Aorta (tissue), 5 donors: ENCODE measurements at regions not wholly inside any gene's neighbourhood (a gene's known extent, or its start where the extent isn't known, plus 50 kb on each side); places are given as distances from the start of the nearest gene placed in this dataset.
"Not testable (repeated sequence)": the region's sequence is repeated elsewhere in the genome, so short reads cannot be mapped to it uniquely, and the experiment has no call there.

ENCODE experiments used
- ATAC-seq: fragments of 200-7000 bp; cut with Tn5 transposase; one replicate; pipeline ENCODE4 v1.9.1; 2022; ENCODE audit warnings: moderate library complexity; ENCODE audit not compliant: low FRiP score
- DNase-seq, 2 donors: peaks; one replicate each; pipeline ENCODE4 v3.0.0-alpha.2; 2020
- H3K27ac ChIP-seq, 2 donors: one replicate each; pipeline ENCODE4 v1.5.1; 2013; ENCODE audit warnings: low read length in 2 of 2, mild to moderate bottlenecking in 2 of 2, moderate library complexity in 2 of 2, control low read depth in 1 of 2, inconsistent platforms in 1 of 2, low read depth in 1 of 2
- H3K27me3 ChIP-seq, 2 donors: one replicate each; pipeline ENCODE4 v1.6.1; 2013; ENCODE audit warnings: control low read depth in 1 of 2, low read length in 1 of 2, mild to moderate bottlenecking in 1 of 2, moderate library complexity in 1 of 2; ENCODE audit not compliant: insufficient read depth in 2 of 2, control insufficient read depth in 1 of 2
- H3K36me3 ChIP-seq, 2 donors: one replicate each; pipeline ENCODE4 v1.6.1; 2013; ENCODE audit warnings: control low read depth in 1 of 2, low read length in 1 of 2, mild to moderate bottlenecking in 1 of 2; ENCODE audit not compliant: insufficient read depth in 2 of 2, control insufficient read depth in 1 of 2
- H3K4me1 ChIP-seq, 2 donors: one replicate each; pipeline ENCODE4 v1.6.1; 2013; ENCODE audit warnings: low read length in 2 of 2, control low read depth in 1 of 2, mild to moderate bottlenecking in 1 of 2, moderate library complexity in 1 of 2; ENCODE audit not compliant: insufficient read depth in 2 of 2, control insufficient read depth in 1 of 2
- H3K4me3 ChIP-seq, 2 donors: one replicate each; pipeline ENCODE4 v1.5.1; 2013; ENCODE audit warnings: low read length in 2 of 2, control low read depth in 1 of 2, mild to moderate bottlenecking in 1 of 2
- H3K9me3 ChIP-seq: one replicate; pipeline ENCODE4 v1.6.1; 2013; ENCODE audit warnings: mild to moderate bottlenecking, low read length; ENCODE audit not compliant: control insufficient read depth
- WGBS, 2 donors: extraction: QIAGEN DNeasy Blood & Tissue Kit; methylation state at CpG; one replicate each; pipeline ENCODE4 v1.1.7; 2013; 5-methylcytosine and 5-hydroxymethylcytosine counted together
- intact Hi-C, 2 donors: fragments of 100-400 bp; cut with DNase I; formaldehyde crosslinking; loops; one replicate each; pipeline versions ENCODE4 v1.14.2 to v1.15.0; 2022
- donor health status: healthy with polysubstance abuse.
- donor health status: Bipolar disorder and iron deficiency.
- donor health status: DM: no; HTN: no; CAD: no.
- donor health status: DM: no; HTN: no; CAD: no.
- donor health status: DM: yes; HTN: yes; CAD: no.

- no peaks in the 10 kb centered on the region for H3K36me3 ChIP-seq
- intact Hi-C loops = no loop called here
- no peak for DNase-seq
- no peaks in the 10 kb centered on the region for H3K4me1 ChIP-seq
- no peak for ATAC-seq
- no peak overlapping the region for H3K4me3 ChIP-seq
- H3K27ac ChIP-seq = no peak overlapping the region
- H3K9me3 ChIP-seq = no peaks in the 10 kb centered on the region
- WGBS, 2 donors = 76 to 90% methylated on average over 14 of the region's 14 CpGs
- no peaks in the 10 kb centered on the region for H3K27me3 ChIP-seq
These were observed 148.0 kb upstream of the F9 start for GRCh38 chrX:139382529-139382928.

GRCh38 chrX:139376547-139376946, 154.0 kb upstream of the F9 start:
- H3K9me3 ChIP-seq, ATAC-seq, H3K27me3 ChIP-seq, intact Hi-C loops, H3K36me3 ChIP-seq, DNase-seq, H3K27ac ChIP-seq, H3K4me3 ChIP-seq, H3K4me1 ChIP-seq: not testable (repeated sequence)
- 79 to 86% methylated on average over 3 of the region's 3 CpGs for WGBS, 2 donors

- ATAC-seq = no peak
- Histone ChIP-seq H3K4me1 (no peaks in the 10 kb centered on the region), H3K27ac (no peak overlapping the region), H3K4me3 (no peak overlapping the region), H3K9me3 (no peaks in the 10 kb centered on the region), H3K36me3 (no peaks in the 10 kb centered on the region), H3K27me3 (no peaks in the 10 kb centered on the region)
- no peak for DNase-seq
- intact Hi-C loops = no loop called here
These were observed 170.2 kb upstream of the F9 start for GRCh38 chrX:139360356-139360755.

- H3K4me3 ChIP-seq, H3K27me3 ChIP-seq, H3K4me1 ChIP-seq, H3K27ac ChIP-seq, ATAC-seq, DNase-seq, H3K36me3 ChIP-seq, H3K9me3 ChIP-seq, intact Hi-C loops: not testable (repeated sequence)
- 14% methylated on average over 4 of the region's 4 CpGs for WGBS, 2 donors
These were observed 187.9 kb upstream of the F9 start for GRCh38 chrX:139342594-139342991.

- H3K27me3 ChIP-seq, intact Hi-C loops, H3K27ac ChIP-seq, DNase-seq, H3K9me3 ChIP-seq, H3K4me1 ChIP-seq, H3K4me3 ChIP-seq, H3K36me3 ChIP-seq, ATAC-seq: not testable (repeated sequence)
- WGBS, 2 donors = 11 to 25% methylated on average over 18 to 21 of the region's 21 CpGs
These were observed 188.5 kb upstream of the F9 start for GRCh38 chrX:139341855-139342593.

- intact Hi-C loops = no loop called here
- Histone ChIP-seq H3K27me3 (no peaks in the 10 kb centered on the region), H3K4me1 (no peaks in the 10 kb centered on the region), H3K4me3 (no peak overlapping the region), H3K9me3 (no peaks in the 10 kb centered on the region), H3K27ac (no peak overlapping the region), H3K36me3 (no peaks in the 10 kb centered on the region)
- DNase-seq (no peak), ATAC-seq (no peak)
- WGBS, 2 donors = 72 to 81% methylated on average over 2 of the region's 2 CpGs
These were observed 198.1 kb upstream of the F9 start for GRCh38 chrX:139332441-139332840.

- Histone ChIP-seq H3K36me3 (no peaks in the 10 kb centered on the region), H3K4me3 (no peak overlapping the region), H3K27me3 (no peaks in the 10 kb centered on the region), H3K4me1 (no peaks in the 10 kb centered on the region), H3K9me3 (peaks cover 1% of the 10 kb centered on the region), H3K27ac (no peak overlapping the region)
- intact Hi-C loops = no loop called here
- DNase-seq (no peak), ATAC-seq (no peak)
These were observed 203.2 kb upstream of the F9 start for GRCh38 chrX:139327355-139327754.

- Histone ChIP-seq H3K36me3 (no peaks in the 10 kb centered on the region), H3K27me3 (no peaks in the 10 kb centered on the region), H3K9me3 (peaks cover 1% of the 10 kb centered on the region), H3K27ac (no peak overlapping the region), H3K4me3 (no peak overlapping the region), H3K4me1 (no peaks in the 10 kb centered on the region)
- ATAC-seq = no peak
- no peak for DNase-seq
- WGBS, 2 donors = 74 to 90% methylated on average over 2 of the region's 2 CpGs
- intact Hi-C loops = no loop called here
These were observed 205.8 kb upstream of the F9 start for GRCh38 chrX:139324756-139325155.

- DNase-seq, H3K27me3 ChIP-seq, H3K4me1 ChIP-seq, ATAC-seq, H3K9me3 ChIP-seq, intact Hi-C loops, H3K27ac ChIP-seq, H3K4me3 ChIP-seq, H3K36me3 ChIP-seq: not testable (repeated sequence)
- 90 to 93% methylated on average over 34 to 38 of the region's 38 CpGs for WGBS, 2 donors
These were observed 209.7 kb upstream of the F9 start for GRCh38 chrX:139320661-139321354.
